ENCODE measurements at regions not wholly inside any gene's neighbourhood (a gene's known extent, or its start where the extent isn't known, plus 50 kb on each side); places are given as distances from the start of the nearest gene placed in this dataset.

DNA sequence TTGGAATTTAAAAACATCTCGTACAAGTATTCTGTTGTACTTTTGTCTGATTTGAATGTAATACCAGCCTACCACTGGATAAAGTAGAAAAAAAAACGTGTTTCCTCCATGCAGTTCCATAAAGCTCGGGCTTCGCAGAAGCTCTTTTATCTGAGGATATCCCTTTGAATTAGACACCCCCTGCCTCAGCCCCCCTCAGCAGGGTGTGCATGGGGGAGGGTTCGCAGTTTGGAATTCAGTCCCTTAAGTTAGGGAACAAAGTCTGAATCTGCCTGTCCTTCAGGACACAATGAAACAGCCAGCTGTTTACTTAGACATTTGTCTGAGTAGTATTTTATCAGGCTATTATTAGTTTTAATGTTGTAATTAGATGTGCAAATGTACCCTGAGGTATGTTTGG lies 234.0 kb upstream of the CAND1 start:
- FAIRE-seq, result no peak
- TF ChIP-seq, protein P1, sequence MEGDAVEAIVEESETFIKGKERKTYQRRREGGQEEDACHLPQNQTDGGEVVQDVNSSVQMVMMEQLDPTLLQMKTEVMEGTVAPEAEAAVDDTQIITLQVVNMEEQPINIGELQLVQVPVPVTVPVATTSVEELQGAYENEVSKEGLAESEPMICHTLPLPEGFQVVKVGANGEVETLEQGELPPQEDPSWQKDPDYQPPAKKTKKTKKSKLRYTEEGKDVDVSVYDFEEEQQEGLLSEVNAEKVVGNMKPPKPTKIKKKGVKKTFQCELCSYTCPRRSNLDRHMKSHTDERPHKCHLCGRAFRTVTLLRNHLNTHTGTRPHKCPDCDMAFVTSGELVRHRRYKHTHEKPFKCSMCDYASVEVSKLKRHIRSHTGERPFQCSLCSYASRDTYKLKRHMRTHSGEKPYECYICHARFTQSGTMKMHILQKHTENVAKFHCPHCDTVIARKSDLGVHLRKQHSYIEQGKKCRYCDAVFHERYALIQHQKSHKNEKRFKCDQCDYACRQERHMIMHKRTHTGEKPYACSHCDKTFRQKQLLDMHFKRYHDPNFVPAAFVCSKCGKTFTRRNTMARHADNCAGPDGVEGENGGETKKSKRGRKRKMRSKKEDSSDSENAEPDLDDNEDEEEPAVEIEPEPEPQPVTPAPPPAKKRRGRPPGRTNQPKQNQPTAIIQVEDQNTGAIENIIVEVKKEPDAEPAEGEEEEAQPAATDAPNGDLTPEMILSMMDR (IDR thresholded peaks at IDR 0.05; ENCODE audit: borderline replicate concordance, extremely low read depth, insufficient read depth), result no peak
- Histone ChIP-seq H3K9ac (ENCODE audit: low read length in 3 of 3) (no peak overlapping the region), H3K27ac (ENCODE audit: low read depth in 2 of 2, low read length in 2 of 2) (no peak overlapping the region), H3K9me3 (ENCODE audit: control insufficient read depth in 2 of 3, insufficient read depth in 1 of 3, low read length in 3 of 3) (no peaks in the 10 kb centered on the region), H3K36me3 (ENCODE audit: control insufficient read depth in 2 of 3, insufficient read depth in 3 of 3, low read length in 3 of 3) (no peaks in the 10 kb centered on the region), H3K4me1 (ENCODE audit: control insufficient read depth in 2 of 3, insufficient read depth in 2 of 3, low read depth in 1 of 3, low read length in 3 of 3) (no peaks in the 10 kb centered on the region), H3K27me3 (ENCODE audit: control insufficient read depth, insufficient read depth, low read length) (no peaks in the 10 kb centered on the region), H3K4me3 (ENCODE audit: low read length in 3 of 3) (no peak overlapping the region)
- DNase-seq, result no peak
- intact Hi-C loops (cut with DNase I), result no loop called here

DNA sequence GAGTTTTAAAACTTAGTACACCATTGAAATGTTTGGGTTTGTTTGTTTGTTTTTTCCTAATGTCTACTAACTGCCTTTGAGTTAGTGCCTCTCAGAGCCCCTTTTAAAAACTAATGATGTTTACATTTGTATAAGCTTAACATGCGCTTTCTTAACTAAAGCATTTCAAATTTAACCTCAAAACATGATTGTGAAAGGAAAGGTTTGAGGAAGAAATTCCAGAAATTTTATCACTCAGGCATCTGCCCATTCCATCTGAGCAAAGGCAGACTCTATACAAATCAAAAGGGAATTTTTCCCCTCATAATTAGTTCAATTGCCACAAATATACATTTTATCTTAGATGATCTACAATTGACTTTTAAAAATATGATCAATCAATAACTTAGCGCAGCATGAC lies 230.7 kb upstream of the CAND1 start:
- FAIRE-seq (no peak), DNase-seq (no peak)
- intact Hi-C loops (cut with DNase I), result no loop called here
- Histone ChIP-seq H3K9me3 (ENCODE audit: control insufficient read depth in 2 of 3, insufficient read depth in 1 of 3, low read length in 3 of 3) (no peaks in the 10 kb centered on the region), H3K4me3 (ENCODE audit: low read length in 3 of 3) (no peak overlapping the region), H3K9ac (ENCODE audit: low read length in 3 of 3) (no peak overlapping the region), H3K36me3 (ENCODE audit: control insufficient read depth in 2 of 3, insufficient read depth in 3 of 3, low read length in 3 of 3) (no peaks in the 10 kb centered on the region), H3K27ac (ENCODE audit: low read depth in 2 of 2, low read length in 2 of 2) (no peak overlapping the region), H3K4me1 (ENCODE audit: control insufficient read depth in 2 of 3, insufficient read depth in 2 of 3, low read depth in 1 of 3, low read length in 3 of 3) (peaks cover 0 to 6% (median 0%) of the 10 kb centered on the region in 3 donors), H3K27me3 (ENCODE audit: control insufficient read depth, insufficient read depth, low read length) (no peaks in the 10 kb centered on the region)
- TF ChIP-seq, protein P1 (IDR thresholded peaks at IDR 0.05; ENCODE audit: borderline replicate concordance, extremely low read depth, insufficient read depth), result no peak

DNA sequence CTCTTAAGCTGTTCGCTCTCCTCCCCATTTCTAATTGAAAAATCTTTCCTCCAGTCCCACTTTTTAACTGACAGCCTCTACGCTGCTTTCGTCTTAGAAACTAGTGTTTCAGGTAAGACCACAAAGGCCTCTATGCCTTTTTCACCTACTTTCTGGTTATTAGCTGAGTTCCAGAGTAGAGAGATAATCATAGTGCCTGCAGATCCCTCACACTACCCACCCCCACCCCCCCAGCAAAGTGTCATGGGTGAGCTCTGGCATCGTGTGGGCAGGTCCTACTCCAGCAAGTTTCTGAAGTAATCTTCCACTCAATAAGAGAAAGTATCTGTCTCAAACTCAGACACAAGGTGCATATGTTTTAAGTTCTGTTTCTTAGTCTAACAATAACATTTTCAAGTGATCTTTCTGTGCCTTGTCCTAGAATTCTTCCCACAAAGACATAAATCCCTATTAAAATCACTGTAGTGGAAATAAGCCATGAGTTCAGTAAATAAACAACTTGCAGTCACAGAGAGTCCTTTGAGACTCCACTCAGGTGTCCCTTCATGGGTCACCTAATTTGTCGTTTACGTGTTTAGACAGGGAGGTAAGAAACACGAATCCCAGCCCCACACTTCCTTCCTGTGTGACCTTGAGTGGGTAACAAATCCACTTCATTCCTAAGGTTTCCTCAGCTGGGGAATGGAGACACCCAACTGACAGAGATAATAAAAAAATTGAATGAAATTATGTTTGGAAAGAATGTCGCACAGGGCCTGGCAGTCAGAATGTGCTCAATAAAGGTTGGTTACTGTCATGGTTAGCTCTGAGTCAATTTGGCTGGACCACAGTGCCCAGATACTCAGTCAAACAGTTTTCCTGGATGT lies 228.9 kb upstream of the CAND1 start:
- TF ChIP-seq, protein P1 (IDR thresholded peaks at IDR 0.05; ENCODE audit: borderline replicate concordance, extremely low read depth, insufficient read depth), result no peak
- Histone ChIP-seq H3K4me3 (ENCODE audit: low read length in 3 of 3) (no peak overlapping the region), H3K27me3 (ENCODE audit: control insufficient read depth, insufficient read depth, low read length) (no peaks in the 10 kb centered on the region), H3K27ac (ENCODE audit: low read depth in 2 of 2, low read length in 2 of 2) (no peak overlapping the region), H3K36me3 (ENCODE audit: control insufficient read depth in 2 of 3, insufficient read depth in 3 of 3, low read length in 3 of 3) (no peaks in the 10 kb centered on the region), H3K9me3 (ENCODE audit: control insufficient read depth in 2 of 3, insufficient read depth in 1 of 3, low read length in 3 of 3) (no peaks in the 10 kb centered on the region), H3K9ac (ENCODE audit: low read length in 3 of 3) (no peak overlapping the region), H3K4me1 (ENCODE audit: control insufficient read depth in 2 of 3, insufficient read depth in 2 of 3, low read depth in 1 of 3, low read length in 3 of 3) (peaks cover 0 to 6% (median 0%) of the 10 kb centered on the region in 3 donors)
- DNase-seq (peak in 3 of 5 donors; percentile 22 to 63 (median 51)), FAIRE-seq (no peak)
- intact Hi-C loops (cut with DNase I), result no loop called here

All from kidney (tissue), 13 donors.